GM10266 (cell line): ENCODE measurements at regions not wholly inside any gene's neighbourhood (a gene's known extent, or its start where the extent isn't known, plus 50 kb on each side); places are given as distances from the start of the nearest gene placed in this dataset.

Experiments used
- DNase-seq: peaks from one replicate; pipeline ENCODE4 v3.0.0; 2012; ENCODE audit errors: extremely low spot score
- CTCF ChIP-seq: IDR thresholded peaks from 2 replicates; pipeline ENCODE4 v1.5.1; 2012; ENCODE audit warnings: mild to moderate bottlenecking, low read depth; ENCODE audit not compliant: control insufficient read depth, insufficient read depth; ENCODE audit errors: missing control alignments

GRCh38 chr5:155189981-155190380, 176.4 kb downstream of the KIF4B start:
- TF ChIP-seq CTCF = no peak
- no peak for DNase-seq

- no peak for TF ChIP-seq CTCF
- DNase-seq = no peak
Observed at GRCh38 chr5:155193029-155193428, 179.5 kb downstream of the KIF4B start.

- no peak for DNase-seq
- no peak for TF ChIP-seq CTCF
Observed at GRCh38 chr5:155193483-155194107, 180.0 kb downstream of the KIF4B start.

GRCh38 chr5:155200608-155201007, 187.1 kb downstream of the KIF4B start:
- no peak for TF ChIP-seq CTCF
- no peak for DNase-seq

- no peak for DNase-seq
- no peak for TF ChIP-seq CTCF
Observed at GRCh38 chr5:155211764-155212163, 198.2 kb downstream of the KIF4B start.

GRCh38 chr5:155222393-155222792, 208.8 kb downstream of the KIF4B start:
- no peak for DNase-seq
- TF ChIP-seq CTCF = no peak

- TF ChIP-seq CTCF = no peak
- no peak for DNase-seq
Observed at GRCh38 chr5:155229135-155229534, 215.6 kb downstream of the KIF4B start.
